ENCODE measurements at regions not wholly inside any gene's neighbourhood (a gene's known extent, or its start where the extent isn't known, plus 50 kb on each side); places are given as distances from the start of the nearest gene placed in this dataset.

- H3K27me3 ChIP-seq (replicated peaks; ENCODE audit: insufficient read depth, low read depth, low read length, poor library complexity): no peaks in the 10 kb centered on the region
- no peak overlapping the region for H3K4me3 ChIP-seq (ENCODE audit: low read depth, low read length, poor library complexity, severe bottlenecking)
- H3K9me3 ChIP-seq (ENCODE audit: low read depth, low read length, poor library complexity, severe bottlenecking): peaks cover 19% of the 10 kb centered on the region
- TF ChIP-seq CTCF (conservative IDR thresholded peaks at IDR 0.05; ENCODE audit: low read depth, low read length) (no peak), EZH2 (IDR thresholded peaks at IDR 0.05; ENCODE audit: borderline replicate concordance, low read depth, low read length, poor library complexity, severe bottlenecking) (no peak)
- BruUV-seq (replicated peaks): no TSS peak
- ChIA-PET POLR2A (ENCODE audit: low non-redundant PET) (no interaction called here), CTCF (no interaction called here)
- H3K27ac ChIP-seq (ENCODE audit: low read depth, low read length, poor library complexity, severe bottlenecking): no peak overlapping the region
- no peaks in the 10 kb centered on the region for H3K4me1 ChIP-seq (ENCODE audit: insufficient read depth, low read length, poor library complexity, severe bottlenecking)
- H3K36me3 ChIP-seq (ENCODE audit: insufficient read depth, low read length, poor library complexity, severe bottlenecking): no peaks in the 10 kb centered on the region
- intact Hi-C loops (cut with micrococcal nuclease; ENCODE audit: unreplicated experiment): no loop called here
- no peak for DNase-seq (ENCODE audit: low spot score)
Observed at GRCh38 chr17:22464041-22464440, 771.7 kb downstream of the KCNJ18 start.

- intact Hi-C loops (cut with micrococcal nuclease; ENCODE audit: unreplicated experiment): no loop called here
- ChIA-PET CTCF (no interaction called here), POLR2A (ENCODE audit: low non-redundant PET) (no interaction called here)
- no peaks in the 10 kb centered on the region for H3K4me1 ChIP-seq (ENCODE audit: insufficient read depth, low read length, poor library complexity, severe bottlenecking)
- no peak for DNase-seq (ENCODE audit: low spot score)
- no TSS peak for BruUV-seq (replicated peaks)
- no peak overlapping the region for H3K4me3 ChIP-seq (ENCODE audit: low read depth, low read length, poor library complexity, severe bottlenecking)
- no peaks in the 10 kb centered on the region for H3K27me3 ChIP-seq (replicated peaks; ENCODE audit: insufficient read depth, low read depth, low read length, poor library complexity)
- TF ChIP-seq EZH2 (IDR thresholded peaks at IDR 0.05; ENCODE audit: borderline replicate concordance, low read depth, low read length, poor library complexity, severe bottlenecking) (no peak), CTCF (conservative IDR thresholded peaks at IDR 0.05; ENCODE audit: low read depth, low read length) (no peak)
- H3K27ac ChIP-seq (ENCODE audit: low read depth, low read length, poor library complexity, severe bottlenecking): no peak overlapping the region
- peaks cover 26% of the 10 kb centered on the region for H3K9me3 ChIP-seq (ENCODE audit: low read depth, low read length, poor library complexity, severe bottlenecking)
- no peaks in the 10 kb centered on the region for H3K36me3 ChIP-seq (ENCODE audit: insufficient read depth, low read length, poor library complexity, severe bottlenecking)
Observed at GRCh38 chr17:22467720-22468119, 775.4 kb downstream of the KCNJ18 start.

GRCh38 chr17:22469101-22469880, 777.0 kb downstream of the KCNJ18 start:
- H3K4me1 ChIP-seq (ENCODE audit: insufficient read depth, low read length, poor library complexity, severe bottlenecking): no peaks in the 10 kb centered on the region
- ChIA-PET POLR2A (ENCODE audit: low non-redundant PET) (no interaction called here), CTCF (no interaction called here)
- TF ChIP-seq EZH2 (IDR thresholded peaks at IDR 0.05; ENCODE audit: borderline replicate concordance, low read depth, low read length, poor library complexity, severe bottlenecking): no peak
- TF ChIP-seq CTCF (conservative IDR thresholded peaks at IDR 0.05; ENCODE audit: low read depth, low read length): no peak
- peaks cover 20% of the 10 kb centered on the region for H3K9me3 ChIP-seq (ENCODE audit: low read depth, low read length, poor library complexity, severe bottlenecking)
- DNase-seq (ENCODE audit: low spot score): no peak
- intact Hi-C loops (cut with micrococcal nuclease; ENCODE audit: unreplicated experiment): no loop called here
- H3K36me3 ChIP-seq (ENCODE audit: insufficient read depth, low read length, poor library complexity, severe bottlenecking): no peaks in the 10 kb centered on the region
- BruUV-seq (replicated peaks): no TSS peak
- H3K4me3 ChIP-seq (ENCODE audit: low read depth, low read length, poor library complexity, severe bottlenecking): no peak overlapping the region
- no peaks in the 10 kb centered on the region for H3K27me3 ChIP-seq (replicated peaks; ENCODE audit: insufficient read depth, low read depth, low read length, poor library complexity)
- no peak overlapping the region for H3K27ac ChIP-seq (ENCODE audit: low read depth, low read length, poor library complexity, severe bottlenecking)

Measured in A673 (cell line).